GM10266 (cell line): ENCODE measurements at regions not wholly inside any gene's neighbourhood (a gene's known extent, or its start where the extent isn't known, plus 50 kb on each side); places are given as distances from the start of the nearest gene placed in this dataset.

Source experiments
- DNase-seq: peaks from one replicate; pipeline ENCODE4 v3.0.0; 2012; ENCODE audit errors: extremely low spot score
- TF ChIP-seq, protein P1 (sequence below): IDR thresholded peaks from 2 replicates; pipeline ENCODE4 v1.5.1; 2012; ENCODE audit warnings: mild to moderate bottlenecking, low read depth; ENCODE audit not compliant: control insufficient read depth, insufficient read depth; ENCODE audit errors: missing control alignments

DNA sequence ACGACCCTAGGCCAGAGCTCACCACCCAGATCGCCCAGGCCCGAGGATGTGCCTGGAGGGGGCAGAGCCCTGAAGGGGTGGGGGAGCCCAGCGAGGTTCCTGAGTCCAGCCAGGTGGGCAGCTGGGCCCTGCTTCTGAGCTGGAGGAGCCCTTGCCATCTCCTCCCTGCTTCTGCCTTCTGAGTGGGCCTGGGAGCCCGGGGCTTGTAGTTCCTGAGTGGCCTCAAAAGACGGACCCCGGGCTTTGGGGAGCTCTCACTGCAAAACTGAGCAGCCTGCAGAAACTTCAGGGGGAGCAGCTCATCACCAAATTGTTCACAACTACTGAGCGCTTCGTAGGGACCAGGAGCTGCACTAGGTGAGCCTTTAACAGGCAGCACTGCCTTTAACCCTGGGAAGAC is 112.1 kb downstream of the NCOR2 start:
- TF ChIP-seq, protein P1, sequence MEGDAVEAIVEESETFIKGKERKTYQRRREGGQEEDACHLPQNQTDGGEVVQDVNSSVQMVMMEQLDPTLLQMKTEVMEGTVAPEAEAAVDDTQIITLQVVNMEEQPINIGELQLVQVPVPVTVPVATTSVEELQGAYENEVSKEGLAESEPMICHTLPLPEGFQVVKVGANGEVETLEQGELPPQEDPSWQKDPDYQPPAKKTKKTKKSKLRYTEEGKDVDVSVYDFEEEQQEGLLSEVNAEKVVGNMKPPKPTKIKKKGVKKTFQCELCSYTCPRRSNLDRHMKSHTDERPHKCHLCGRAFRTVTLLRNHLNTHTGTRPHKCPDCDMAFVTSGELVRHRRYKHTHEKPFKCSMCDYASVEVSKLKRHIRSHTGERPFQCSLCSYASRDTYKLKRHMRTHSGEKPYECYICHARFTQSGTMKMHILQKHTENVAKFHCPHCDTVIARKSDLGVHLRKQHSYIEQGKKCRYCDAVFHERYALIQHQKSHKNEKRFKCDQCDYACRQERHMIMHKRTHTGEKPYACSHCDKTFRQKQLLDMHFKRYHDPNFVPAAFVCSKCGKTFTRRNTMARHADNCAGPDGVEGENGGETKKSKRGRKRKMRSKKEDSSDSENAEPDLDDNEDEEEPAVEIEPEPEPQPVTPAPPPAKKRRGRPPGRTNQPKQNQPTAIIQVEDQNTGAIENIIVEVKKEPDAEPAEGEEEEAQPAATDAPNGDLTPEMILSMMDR = no peak
- DNase-seq = no peak

DNA sequence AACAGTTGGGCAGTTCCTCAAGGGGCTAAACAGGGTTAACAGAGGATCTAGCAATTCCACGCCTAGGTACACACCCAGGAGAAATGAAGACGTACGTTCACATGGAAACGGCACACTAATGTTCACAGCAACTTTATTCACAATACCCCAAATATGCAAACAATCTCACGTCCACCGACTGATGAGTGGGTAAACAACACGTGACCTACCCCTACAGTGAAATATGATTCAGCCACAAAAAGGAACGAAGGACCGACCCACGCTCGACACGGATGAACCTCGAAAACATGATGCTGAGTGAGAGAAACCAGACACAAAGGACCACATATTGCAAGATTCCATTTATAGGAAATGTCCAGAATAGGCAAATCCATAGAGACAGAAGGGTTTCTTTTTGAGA is 112.7 kb downstream of the NCOR2 start:
- TF ChIP-seq, protein P1 = no peak
- DNase-seq = no peak

DNA sequence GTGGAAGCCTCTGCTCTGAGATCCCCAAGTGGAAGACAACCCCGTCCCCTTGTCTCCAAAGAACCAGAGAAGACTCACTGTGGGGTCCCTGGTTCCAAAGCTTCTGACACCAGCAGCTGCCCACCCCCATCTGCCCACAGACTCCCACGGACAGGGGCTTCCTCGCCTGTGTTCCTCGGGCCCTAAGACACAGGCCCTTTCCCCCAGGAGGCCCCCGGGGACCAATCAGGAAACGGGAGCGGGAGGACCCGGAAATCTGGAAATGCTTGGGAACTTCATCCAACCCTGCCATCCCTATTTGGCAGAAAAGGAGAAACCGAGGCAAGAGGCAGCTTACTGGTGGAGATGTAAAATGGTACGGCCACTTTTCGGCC is 113.1 kb downstream of the NCOR2 start:
- no peak for DNase-seq
- TF ChIP-seq, protein P1 = no peak

DNA sequence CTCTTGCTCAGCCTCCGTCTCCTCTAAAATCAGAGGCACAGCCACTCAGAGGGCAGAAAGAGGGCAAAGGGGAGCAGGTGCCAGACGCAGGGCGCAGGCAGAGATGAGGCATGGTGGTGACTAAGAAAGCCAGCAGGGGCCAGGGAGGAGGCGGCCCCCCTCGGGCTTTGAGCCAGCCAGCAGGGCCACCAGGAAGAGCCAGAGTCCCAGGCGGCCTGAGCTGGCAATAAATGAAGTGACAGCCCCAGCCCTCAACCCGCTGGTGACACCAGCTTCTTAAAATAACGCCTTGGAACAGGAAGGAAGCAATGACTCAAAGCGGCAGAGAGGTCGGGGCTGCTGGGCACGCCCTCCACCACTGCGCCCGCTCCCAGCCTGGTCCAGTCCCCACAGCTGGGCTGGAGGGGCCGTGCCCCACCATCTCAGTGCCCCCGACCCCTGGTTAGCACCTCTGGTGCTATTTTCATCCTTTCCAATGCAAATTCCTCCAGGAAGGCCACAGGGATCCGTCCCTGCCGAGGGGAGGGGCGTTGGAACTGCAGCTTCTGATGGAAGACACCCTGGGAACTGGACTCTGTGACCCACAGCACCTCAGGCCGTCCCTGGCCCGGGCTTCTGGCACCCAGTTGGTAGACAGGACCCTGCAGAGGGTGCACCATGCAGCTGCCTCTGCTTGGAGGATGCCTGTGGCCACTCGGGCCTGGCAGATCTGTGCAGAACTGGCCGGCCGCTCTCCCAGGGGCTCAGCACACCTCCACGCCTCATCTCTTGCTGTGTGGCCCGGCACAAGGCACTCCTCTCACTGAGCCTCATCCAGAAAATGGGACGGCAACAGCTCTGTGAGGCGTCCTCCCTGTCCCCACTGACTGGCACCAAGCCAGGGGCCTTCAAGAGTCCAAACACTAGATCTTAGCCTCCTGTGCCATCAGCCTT is 113.7 kb downstream of the NCOR2 start:
- peak; percentile 91 for DNase-seq
- TF ChIP-seq, protein P1 = peak; percentile 3

DNA sequence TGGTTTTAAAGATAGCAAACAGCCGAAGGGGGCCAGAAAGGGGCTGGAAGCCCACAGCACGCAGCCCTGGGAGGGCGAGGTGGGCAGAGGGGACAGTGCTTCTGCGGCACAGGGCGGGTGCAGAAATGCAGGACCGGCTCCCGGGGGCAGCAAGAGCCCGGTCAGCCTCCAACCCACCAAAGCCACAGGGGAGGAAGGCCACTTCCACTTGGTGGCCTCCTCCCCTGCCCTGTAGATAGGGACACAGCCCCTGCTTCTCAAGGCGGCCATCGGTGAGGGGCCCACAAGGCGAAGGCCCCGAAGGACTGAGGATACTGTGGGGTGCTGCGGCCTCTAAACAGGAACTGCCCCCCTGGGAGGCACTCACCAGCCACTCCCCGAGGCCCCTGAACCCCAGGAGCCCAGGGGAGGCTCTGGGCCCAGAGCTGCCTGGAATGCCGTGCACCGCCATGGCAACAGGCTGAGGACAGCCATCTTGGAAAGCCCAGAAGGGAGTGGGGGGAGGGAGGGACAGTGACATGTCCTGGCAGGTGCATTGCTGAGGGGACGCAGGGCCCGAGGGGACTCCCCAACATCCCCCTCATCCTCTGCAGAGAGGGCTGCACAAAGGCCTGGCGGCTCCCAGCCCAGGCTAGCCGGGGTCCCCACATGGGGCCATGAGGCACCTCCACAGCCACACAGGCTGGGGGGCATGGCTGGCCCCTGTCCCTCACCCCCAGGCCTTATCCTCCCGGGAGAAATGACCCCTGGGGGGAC is 114.7 kb downstream of the NCOR2 start:
- TF ChIP-seq, protein P1 = no peak
- no peak for DNase-seq

DNA sequence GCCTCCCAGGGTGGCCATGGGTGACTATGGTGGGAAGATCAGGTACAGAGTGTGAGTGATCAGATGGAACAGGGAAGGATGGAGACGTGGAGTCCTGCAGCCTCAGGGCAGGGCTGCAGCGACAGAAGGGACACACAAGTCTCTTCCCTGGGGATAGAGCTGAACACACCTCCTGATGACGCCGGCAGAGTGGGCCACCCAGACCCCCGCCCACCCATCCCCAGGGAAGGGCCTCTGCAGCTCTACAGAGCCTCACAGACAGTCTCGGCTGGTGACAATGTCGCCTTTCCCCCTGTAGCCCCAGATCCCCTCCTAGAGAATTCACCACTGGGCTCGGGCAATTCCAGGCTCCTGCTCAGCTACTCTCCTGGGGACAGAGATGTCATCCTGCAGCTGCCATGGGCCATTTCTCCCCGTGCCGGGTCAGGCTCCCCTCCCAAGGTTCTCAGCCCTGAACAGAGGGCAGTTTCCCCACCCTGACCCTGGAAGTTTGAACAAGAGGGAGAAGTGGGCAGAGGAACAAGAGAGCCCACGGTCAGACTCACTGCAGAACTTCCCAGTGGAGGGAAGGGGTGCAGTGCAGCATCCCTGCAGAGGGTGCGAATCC is 115.7 kb downstream of the NCOR2 start:
- TF ChIP-seq, protein P1 = no peak
- no peak for DNase-seq
